ENCODE measurements at regions not wholly inside any gene's neighbourhood (a gene's known extent, or its start where the extent isn't known, plus 50 kb on each side); places are given as distances from the start of the nearest gene placed in this dataset.

DNA sequence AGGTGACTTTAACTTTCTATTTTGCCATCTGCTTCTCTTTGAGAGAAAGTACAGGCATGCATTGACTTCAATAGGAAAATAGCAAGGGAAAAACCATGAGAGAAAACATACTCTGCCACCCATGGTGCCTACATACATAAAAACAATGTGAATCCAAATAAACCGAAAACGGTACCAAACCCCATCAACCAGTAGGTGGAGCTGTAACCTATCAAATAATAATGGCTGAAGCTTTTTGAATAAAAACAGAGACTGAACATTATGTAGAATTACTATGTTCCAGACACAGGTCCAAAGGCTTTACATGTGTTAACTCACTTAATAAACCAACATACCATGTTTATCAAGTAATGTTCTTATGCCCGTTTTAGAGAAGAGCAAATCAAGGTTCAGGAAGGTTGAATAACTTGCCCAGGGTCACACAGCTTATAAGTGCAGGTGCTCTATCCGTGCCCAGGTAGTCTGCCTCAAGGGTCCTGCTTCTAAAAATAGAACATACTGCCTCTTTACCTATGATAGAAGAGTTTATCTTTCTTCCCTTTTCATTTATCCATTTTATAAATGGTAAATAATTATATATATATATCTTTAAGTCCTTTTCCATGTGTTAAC lies 293.9 kb upstream of the SYT4 start:
- Histone ChIP-seq H3K36me3 (ENCODE audit: control insufficient read depth in 2 of 3, insufficient read depth in 3 of 3, low read length in 3 of 3) (no peaks in the 10 kb centered on the region), H3K27ac (ENCODE audit: low read depth in 2 of 2, low read length in 2 of 2) (no peak overlapping the region), H3K9me3 (ENCODE audit: control insufficient read depth in 2 of 3, insufficient read depth in 1 of 3, low read length in 3 of 3) (no peaks in the 10 kb centered on the region), H3K4me3 (ENCODE audit: low read length in 3 of 3) (no peak overlapping the region), H3K9ac (ENCODE audit: low read length in 3 of 3) (no peak overlapping the region), H3K4me1 (ENCODE audit: control insufficient read depth in 2 of 3, insufficient read depth in 2 of 3, low read depth in 1 of 3, low read length in 3 of 3) (no peaks in the 10 kb centered on the region), H3K27me3 (ENCODE audit: control insufficient read depth, insufficient read depth, low read length) (no peaks in the 10 kb centered on the region)
- TF ChIP-seq CTCF (IDR thresholded peaks at IDR 0.05; ENCODE audit: borderline replicate concordance, extremely low read depth, insufficient read depth), result peak; percentile 56
- DNase-seq (peak in 3 of 5 donors; percentile 44 to 76 (median 76)), FAIRE-seq (no peak)
- intact Hi-C loops (cut with DNase I), result no loop called here

GRCh38 chr18:43572163-43572562 lies 294.9 kb upstream of the SYT4 start:
- intact Hi-C loops (cut with DNase I), result no loop called here
- Histone ChIP-seq H3K4me3 (ENCODE audit: low read length in 3 of 3) (no peak overlapping the region), H3K36me3 (ENCODE audit: control insufficient read depth in 2 of 3, insufficient read depth in 3 of 3, low read length in 3 of 3) (no peaks in the 10 kb centered on the region), H3K4me1 (ENCODE audit: control insufficient read depth in 2 of 3, insufficient read depth in 2 of 3, low read depth in 1 of 3, low read length in 3 of 3) (no peaks in the 10 kb centered on the region), H3K27me3 (ENCODE audit: control insufficient read depth, insufficient read depth, low read length) (no peaks in the 10 kb centered on the region), H3K9ac (ENCODE audit: low read length in 3 of 3) (no peak overlapping the region), H3K27ac (ENCODE audit: low read depth in 2 of 2, low read length in 2 of 2) (no peak overlapping the region), H3K9me3 (ENCODE audit: control insufficient read depth in 2 of 3, insufficient read depth in 1 of 3, low read length in 3 of 3) (no peaks in the 10 kb centered on the region)
- FAIRE-seq (no peak), DNase-seq (no peak)
- TF ChIP-seq CTCF (IDR thresholded peaks at IDR 0.05; ENCODE audit: borderline replicate concordance, extremely low read depth, insufficient read depth), result no peak

GRCh38 chr18:43574974-43575373 lies 297.7 kb upstream of the SYT4 start:
- Histone ChIP-seq H3K9me3 (ENCODE audit: control insufficient read depth in 2 of 3, insufficient read depth in 1 of 3, low read length in 3 of 3) (no peaks in the 10 kb centered on the region), H3K27ac (ENCODE audit: low read depth in 2 of 2, low read length in 2 of 2) (no peak overlapping the region), H3K4me1 (ENCODE audit: control insufficient read depth in 2 of 3, insufficient read depth in 2 of 3, low read depth in 1 of 3, low read length in 3 of 3) (no peaks in the 10 kb centered on the region), H3K9ac (ENCODE audit: low read length in 3 of 3) (no peak overlapping the region), H3K27me3 (ENCODE audit: control insufficient read depth, insufficient read depth, low read length) (no peaks in the 10 kb centered on the region), H3K4me3 (ENCODE audit: low read length in 3 of 3) (no peak overlapping the region), H3K36me3 (ENCODE audit: control insufficient read depth in 2 of 3, insufficient read depth in 3 of 3, low read length in 3 of 3) (no peaks in the 10 kb centered on the region)
- DNase-seq (no peak), FAIRE-seq (no peak)
- intact Hi-C loops (cut with DNase I), result no loop called here
- TF ChIP-seq CTCF (IDR thresholded peaks at IDR 0.05; ENCODE audit: borderline replicate concordance, extremely low read depth, insufficient read depth), result no peak

- no peak overlapping the region for H3K9ac ChIP-seq (ENCODE audit: low read length in 3 of 3)
- H3K4me3 ChIP-seq (ENCODE audit: low read length in 3 of 3), result no peak overlapping the region
- no peak for FAIRE-seq
- no peak for DNase-seq
- H3K9me3 ChIP-seq (ENCODE audit: control insufficient read depth in 2 of 3, insufficient read depth in 1 of 3, low read length in 3 of 3), result no peaks in the 10 kb centered on the region
- no peaks in the 10 kb centered on the region for H3K27me3 ChIP-seq (ENCODE audit: control insufficient read depth, insufficient read depth, low read length)
- intact Hi-C loops (cut with DNase I), result no loop called here
- H3K4me1 ChIP-seq (ENCODE audit: control insufficient read depth in 2 of 3, insufficient read depth in 2 of 3, low read depth in 1 of 3, low read length in 3 of 3), result no peaks in the 10 kb centered on the region
- H3K36me3 ChIP-seq (ENCODE audit: control insufficient read depth in 2 of 3, insufficient read depth in 3 of 3, low read length in 3 of 3), result no peaks in the 10 kb centered on the region
- H3K27ac ChIP-seq (ENCODE audit: low read depth in 2 of 2, low read length in 2 of 2), result no peak overlapping the region
- no peak for TF ChIP-seq CTCF (IDR thresholded peaks at IDR 0.05; ENCODE audit: borderline replicate concordance, extremely low read depth, insufficient read depth)
These were observed 300.9 kb upstream of the SYT4 start for GRCh38 chr18:43578211-43578610.

All from kidney (tissue), 13 donors.